ENCODE measurements at regions not wholly inside any gene's neighbourhood (a gene's known extent, or its start where the extent isn't known, plus 50 kb on each side); places are given as distances from the start of the nearest gene placed in this dataset.

DNA sequence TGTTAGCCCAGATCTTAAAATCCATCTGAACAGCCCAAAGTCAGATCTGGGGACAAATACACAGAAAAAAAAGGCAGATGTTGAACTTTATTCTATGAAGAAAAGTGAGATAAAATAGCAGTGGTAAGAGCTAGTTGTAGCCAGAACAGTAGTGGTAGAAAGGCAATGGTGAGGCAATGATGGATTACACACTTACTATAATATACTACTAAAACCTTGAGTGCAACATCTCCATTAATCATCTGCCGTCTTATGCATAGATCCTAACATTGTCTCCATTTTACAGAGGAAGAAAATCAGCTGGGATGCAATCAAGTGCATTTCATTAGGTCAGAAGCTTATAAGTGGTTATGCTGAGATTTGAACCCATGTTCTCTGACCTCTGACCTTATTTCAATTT, 699.6 kb downstream of the CDH11 start:
- no peaks in the 10 kb centered on the region for H3K4me1 ChIP-seq
- H3K27ac ChIP-seq: no peak overlapping the region
- H3K4me3 ChIP-seq: no peak overlapping the region
- H3K27me3 ChIP-seq: no peaks in the 10 kb centered on the region
- no peaks in the 10 kb centered on the region for H3K9me3 ChIP-seq
- DNase-seq (ENCODE audit: extremely low spot score in 2 of 2): no peak
- no peaks in the 10 kb centered on the region for H3K36me3 ChIP-seq
- intact Hi-C loops (cut with DNase I): no loop called here
- TF ChIP-seq POLR2A (IDR thresholded peaks at IDR 0.05) (no peak), POLR2AphosphoS5 (IDR thresholded peaks at IDR 0.05; ENCODE audit: insufficient read depth in 1 of 2, low read depth in 1 of 2) (no peak)
- TF ChIP-seq, protein P1, sequence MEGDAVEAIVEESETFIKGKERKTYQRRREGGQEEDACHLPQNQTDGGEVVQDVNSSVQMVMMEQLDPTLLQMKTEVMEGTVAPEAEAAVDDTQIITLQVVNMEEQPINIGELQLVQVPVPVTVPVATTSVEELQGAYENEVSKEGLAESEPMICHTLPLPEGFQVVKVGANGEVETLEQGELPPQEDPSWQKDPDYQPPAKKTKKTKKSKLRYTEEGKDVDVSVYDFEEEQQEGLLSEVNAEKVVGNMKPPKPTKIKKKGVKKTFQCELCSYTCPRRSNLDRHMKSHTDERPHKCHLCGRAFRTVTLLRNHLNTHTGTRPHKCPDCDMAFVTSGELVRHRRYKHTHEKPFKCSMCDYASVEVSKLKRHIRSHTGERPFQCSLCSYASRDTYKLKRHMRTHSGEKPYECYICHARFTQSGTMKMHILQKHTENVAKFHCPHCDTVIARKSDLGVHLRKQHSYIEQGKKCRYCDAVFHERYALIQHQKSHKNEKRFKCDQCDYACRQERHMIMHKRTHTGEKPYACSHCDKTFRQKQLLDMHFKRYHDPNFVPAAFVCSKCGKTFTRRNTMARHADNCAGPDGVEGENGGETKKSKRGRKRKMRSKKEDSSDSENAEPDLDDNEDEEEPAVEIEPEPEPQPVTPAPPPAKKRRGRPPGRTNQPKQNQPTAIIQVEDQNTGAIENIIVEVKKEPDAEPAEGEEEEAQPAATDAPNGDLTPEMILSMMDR (IDR thresholded peaks at IDR 0.05): no peak

DNA sequence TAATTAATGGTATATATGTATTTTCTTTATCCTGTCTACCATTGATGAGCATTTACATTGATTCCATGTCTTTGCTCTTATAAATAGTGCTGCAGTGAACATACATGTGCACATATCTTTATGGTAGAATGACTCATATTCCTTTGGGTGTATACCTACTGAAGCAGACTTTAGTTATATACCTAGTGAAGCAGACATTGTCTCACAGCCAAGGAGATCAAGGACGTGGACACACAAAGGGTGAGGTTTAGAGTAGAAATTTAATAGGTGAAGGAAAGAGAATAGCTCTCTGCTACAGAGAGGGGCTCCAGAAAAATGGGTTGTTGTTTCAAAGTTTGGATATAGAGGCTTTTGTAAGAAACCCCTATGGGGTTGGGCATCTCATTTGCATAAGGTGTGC, 700.3 kb downstream of the CDH11 start:
- H3K27ac ChIP-seq: no peak overlapping the region
- H3K36me3 ChIP-seq: no peaks in the 10 kb centered on the region
- H3K9me3 ChIP-seq: no peaks in the 10 kb centered on the region
- intact Hi-C loops (cut with DNase I): no loop called here
- no peaks in the 10 kb centered on the region for H3K4me1 ChIP-seq
- no peak for DNase-seq (ENCODE audit: extremely low spot score in 2 of 2)
- no peaks in the 10 kb centered on the region for H3K27me3 ChIP-seq
- H3K4me3 ChIP-seq: no peak overlapping the region
- TF ChIP-seq POLR2AphosphoS5 (IDR thresholded peaks at IDR 0.05; ENCODE audit: insufficient read depth in 1 of 2, low read depth in 1 of 2) (no peak), POLR2A (IDR thresholded peaks at IDR 0.05) (no peak)
- TF ChIP-seq, protein P1 (IDR thresholded peaks at IDR 0.05): no peak

DNA sequence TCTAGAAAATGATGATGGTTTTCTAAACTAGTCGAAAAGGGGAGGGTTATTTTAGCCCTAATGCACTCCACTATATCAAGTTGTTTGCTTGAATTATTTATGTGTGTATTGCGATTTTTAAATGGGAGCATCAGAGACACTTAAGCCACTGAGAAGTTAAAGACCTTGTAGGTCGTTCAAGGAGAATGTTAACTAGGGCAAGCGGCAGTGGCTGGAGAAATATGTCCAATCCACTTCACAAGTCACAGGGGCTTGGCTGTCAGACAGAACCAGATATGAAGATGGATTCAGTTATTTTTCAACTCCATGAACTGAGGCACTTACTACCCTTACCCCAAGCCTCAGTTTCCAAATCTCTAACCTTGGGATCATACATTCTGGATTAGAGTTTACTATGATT, 702.0 kb downstream of the CDH11 start:
- intact Hi-C loops (cut with DNase I): no loop called here
- Histone ChIP-seq H3K4me3 (no peak overlapping the region), H3K27me3 (no peaks in the 10 kb centered on the region), H3K36me3 (no peaks in the 10 kb centered on the region), H3K9me3 (no peaks in the 10 kb centered on the region), H3K4me1 (no peaks in the 10 kb centered on the region), H3K27ac (no peak overlapping the region)
- TF ChIP-seq, protein P1 (IDR thresholded peaks at IDR 0.05): no peak
- no peak for TF ChIP-seq POLR2A (IDR thresholded peaks at IDR 0.05)
- TF ChIP-seq POLR2AphosphoS5 (IDR thresholded peaks at IDR 0.05; ENCODE audit: insufficient read depth in 1 of 2, low read depth in 1 of 2): no peak
- no peak for DNase-seq (ENCODE audit: extremely low spot score in 2 of 2)

DNA sequence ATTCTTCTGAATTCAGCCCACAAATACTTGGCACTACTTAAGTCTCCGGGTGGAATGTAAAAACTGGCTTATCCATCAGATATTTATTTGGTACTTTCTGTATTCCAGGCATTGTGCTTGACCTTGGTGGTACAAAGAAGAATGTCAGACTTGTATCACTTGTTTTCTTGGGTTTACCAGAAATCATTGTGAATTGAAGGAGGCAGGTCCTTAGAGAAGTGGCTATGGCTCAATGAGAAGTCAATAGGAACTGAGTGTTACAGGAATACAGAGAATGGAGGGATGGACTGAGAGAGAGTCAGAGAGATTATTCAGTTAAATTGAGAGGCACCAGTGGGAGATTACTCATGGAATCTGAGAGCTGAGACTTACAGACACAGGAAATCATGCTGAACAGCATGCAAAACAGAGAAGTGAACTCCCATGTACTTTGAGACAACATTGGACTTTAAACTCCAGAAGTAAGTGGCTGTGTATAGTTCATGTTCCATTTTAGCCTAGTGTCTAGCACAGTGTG, 704.1 kb downstream of the CDH11 start:
- intact Hi-C loops (cut with DNase I): no loop called here
- H3K27ac ChIP-seq: no peak overlapping the region

More for the DNA sequence above, 704.1 kb downstream of the CDH11 start:
- TF ChIP-seq, protein P1 (IDR thresholded peaks at IDR 0.05): no peak
- TF ChIP-seq POLR2A (IDR thresholded peaks at IDR 0.05): no peak
- no peak for TF ChIP-seq POLR2AphosphoS5 (IDR thresholded peaks at IDR 0.05; ENCODE audit: insufficient read depth in 1 of 2, low read depth in 1 of 2)
- H3K36me3 ChIP-seq: no peaks in the 10 kb centered on the region
- H3K27me3 ChIP-seq: no peaks in the 10 kb centered on the region
- no peak overlapping the region for H3K4me3 ChIP-seq
- H3K9me3 ChIP-seq: no peaks in the 10 kb centered on the region
- no peaks in the 10 kb centered on the region for H3K4me1 ChIP-seq
- DNase-seq (ENCODE audit: extremely low spot score in 2 of 2): no peak

Measured in vagina (tissue), 2 donors.